ENCODE measurements at regions not wholly inside any gene's neighbourhood (a gene's known extent, or its start where the extent isn't known, plus 50 kb on each side); places are given as distances from the start of the nearest gene placed in this dataset.

GRCh38 chr2:106954304-106954703 is 68.3 kb upstream of the ST6GAL2 start:
- no TSS peak for BruUV-seq (replicated peaks)
- Histone ChIP-seq H3K27ac (ENCODE audit: extremely low read depth, low read depth, low read length) (no peak overlapping the region), H3K9me1 (ENCODE audit: control insufficient read depth, insufficient read depth, low read length) (no peaks in the 10 kb centered on the region), H3K4me2 (ENCODE audit: insufficient read depth, low read length) (no peak overlapping the region), H3K9me3 (replicated peaks; ENCODE audit: control insufficient read depth, insufficient read depth, low read depth, low read length) (no peaks in the 10 kb centered on the region), H3K36me3 (ENCODE audit: control insufficient read depth, insufficient read depth, low read length) (no peaks in the 10 kb centered on the region), H3K4me3 (no peak overlapping the region), H3K79me2 (ENCODE audit: control insufficient read depth, insufficient read depth, low read length) (no peaks in the 10 kb centered on the region), H3K9ac (ENCODE audit: insufficient read depth in 1 of 2, low read depth in 2 of 2, low read length in 2 of 2) (no peak overlapping the region), H3K27me3 (ENCODE audit: control insufficient read depth in 2 of 2, insufficient read depth in 2 of 2, low read length in 2 of 2) (no peaks in the 10 kb centered on the region), H4K20me1 (replicated peaks; ENCODE audit: control insufficient read depth, insufficient read depth, low read length) (no peaks in the 10 kb centered on the region), H3K4me1 (replicated peaks in 1 of 2; ENCODE audit: control insufficient read depth in 2 of 2, insufficient read depth in 2 of 2, low read length in 2 of 2) (no peaks in the 10 kb centered on the region), H2AFZ (ENCODE audit: low read depth, low read length) (no peak overlapping the region)
- no peak for TF ChIP-seq HMBOX1 (IDR thresholded peaks at IDR 0.05)
- TF ChIP-seq ZNF318 (IDR thresholded peaks at IDR 0.05; ENCODE audit: borderline replicate concordance in 1 of 2, low read depth in 1 of 2) = no peak
- no peak for TF ChIP-seq BCL6 (CRISPR knock-in tag; IDR thresholded peaks at IDR 0.05)
- TF ChIP-seq STAT6 (CRISPR knock-in tag; IDR thresholded peaks at IDR 0.05) = no peak
- TF ChIP-seq NCOA4 (IDR thresholded peaks at IDR 0.05; ENCODE audit: partially characterized antibody) = no peak
- TF ChIP-seq SRSF3 (IDR thresholded peaks at IDR 0.05; ENCODE audit: insufficient read depth, low read length) = no peak
- TF ChIP-seq ZNF444 (CRISPR knock-in tag; IDR thresholded peaks at IDR 0.05) = no peak
- no peak for TF ChIP-seq PHF20 (IDR thresholded peaks at IDR 0.05; ENCODE audit: partially characterized antibody)
- no peak for TF ChIP-seq ZKSCAN8 (CRISPR knock-in tag; IDR thresholded peaks at IDR 0.05)
- in situ Hi-C loops (cut with MboI) (no loop called here), intact Hi-C loops (cut with micrococcal nuclease) (no loop called here)
- ATAC-seq = no peak
- WGBS (ENCODE audit: insufficient coverage, low coverage, missing lambda C conversion rate) = 3% methylated on average over 3 of the region's 3 CpGs
- ChIA-PET CTCF (ENCODE audit: low intra/inter-chr PET ratio) (no interaction called here), POLR2A (no interaction called here)
- no peak for FAIRE-seq
- no peak for DNase-seq (ENCODE audit: extremely low read depth in 1 of 4, low spot score in 3 of 4)

Data from K562 (cell line).